HG02981 (cell line): ENCODE measurements at regions not wholly inside any gene's neighbourhood (a gene's known extent, or its start where the extent isn't known, plus 50 kb on each side); places are given as distances from the start of the nearest gene placed in this dataset.
A peak's percentile ranks its signal among the peaks of the same experiment; 100 is the strongest.
"Not testable (repeated sequence)": the region's sequence is repeated elsewhere in the genome, so short reads cannot be mapped to it uniquely, and the experiment has no call there.

Experiments used
- ATAC-seq: cut with Tn5 transposase; IDR thresholded peaks from one replicate; pipeline ENCODE4 v1.9.1; 2021; ENCODE audit warnings: mild to moderate bottlenecking, moderate library complexity; ENCODE audit not compliant: unreplicated experiment

- ATAC-seq: no peak
Observed at GRCh38 chr6:72457738-72458137, 164.1 kb upstream of the KCNQ5 start.

GRCh38 chr6:72458521-72458920, 163.3 kb upstream of the KCNQ5 start:
- no peak for ATAC-seq

- ATAC-seq: no peak
Observed at GRCh38 chr6:72461144-72461543, 160.7 kb upstream of the KCNQ5 start.

- ATAC-seq: no peak
Observed at GRCh38 chr6:72464246-72464645, 157.6 kb upstream of the KCNQ5 start.

- no peak for ATAC-seq
Observed at GRCh38 chr6:72464791-72465691, 156.8 kb upstream of the KCNQ5 start.

- no peak for ATAC-seq
Observed at GRCh38 chr6:72466471-72466870, 155.4 kb upstream of the KCNQ5 start.

- no peak for ATAC-seq
Observed at GRCh38 chr6:72466971-72467566, 154.8 kb upstream of the KCNQ5 start.

- ATAC-seq: not testable (repeated sequence)
Observed at GRCh38 chr6:72469406-72469983, 152.4 kb upstream of the KCNQ5 start.

- no peak for ATAC-seq
Observed at GRCh38 chr6:72476051-72476450, 145.8 kb upstream of the KCNQ5 start.

- ATAC-seq: no peak
Observed at GRCh38 chr6:72476646-72477045, 145.2 kb upstream of the KCNQ5 start.

GRCh38 chr6:72495441-72495840, 126.4 kb upstream of the KCNQ5 start:
- no peak for ATAC-seq

GRCh38 chr6:72497186-72497585, 124.7 kb upstream of the KCNQ5 start:
- ATAC-seq: no peak

GRCh38 chr6:72500669-72501068, 121.2 kb upstream of the KCNQ5 start:
- no peak for ATAC-seq

- ATAC-seq: no peak
Observed at GRCh38 chr6:72504406-72504805, 117.5 kb upstream of the KCNQ5 start.

- no peak for ATAC-seq
Observed at GRCh38 chr6:72505446-72505845, 116.4 kb upstream of the KCNQ5 start.

- no peak for ATAC-seq
Observed at GRCh38 chr6:72519871-72520270, 102.0 kb upstream of the KCNQ5 start.

GRCh38 chr6:72521684-72522083, 100.2 kb upstream of the KCNQ5 start:
- no peak for ATAC-seq

GRCh38 chr6:72522735-72523141, 99.1 kb upstream of the KCNQ5 start:
- peak; percentile 72 for ATAC-seq

GRCh38 chr6:72524011-72524645, 97.7 kb upstream of the KCNQ5 start:
- no peak for ATAC-seq

GRCh38 chr6:72525821-72526510, 95.9 kb upstream of the KCNQ5 start:
- ATAC-seq: no peak

- ATAC-seq: no peak
Observed at GRCh38 chr6:72530152-72530551, 91.7 kb upstream of the KCNQ5 start.
